T-helper 22 cell (primary cell): ENCODE measurements at regions not wholly inside any gene's neighbourhood (a gene's known extent, or its start where the extent isn't known, plus 50 kb on each side); places are given as distances from the start of the nearest gene placed in this dataset.
"Not testable (repeated sequence)": the region's sequence is repeated elsewhere in the genome, so short reads cannot be mapped to it uniquely, and the experiment has no call there.

Experiments used
- DNase-seq: peaks from one replicate; pipeline ENCODE4 v3.0.0-alpha.2; 2020; ENCODE audit warnings: low read depth

GRCh38 chr2:144650907-144651306 lies 131.0 kb upstream of the ZEB2 start:
- DNase-seq = no peak

DNA sequence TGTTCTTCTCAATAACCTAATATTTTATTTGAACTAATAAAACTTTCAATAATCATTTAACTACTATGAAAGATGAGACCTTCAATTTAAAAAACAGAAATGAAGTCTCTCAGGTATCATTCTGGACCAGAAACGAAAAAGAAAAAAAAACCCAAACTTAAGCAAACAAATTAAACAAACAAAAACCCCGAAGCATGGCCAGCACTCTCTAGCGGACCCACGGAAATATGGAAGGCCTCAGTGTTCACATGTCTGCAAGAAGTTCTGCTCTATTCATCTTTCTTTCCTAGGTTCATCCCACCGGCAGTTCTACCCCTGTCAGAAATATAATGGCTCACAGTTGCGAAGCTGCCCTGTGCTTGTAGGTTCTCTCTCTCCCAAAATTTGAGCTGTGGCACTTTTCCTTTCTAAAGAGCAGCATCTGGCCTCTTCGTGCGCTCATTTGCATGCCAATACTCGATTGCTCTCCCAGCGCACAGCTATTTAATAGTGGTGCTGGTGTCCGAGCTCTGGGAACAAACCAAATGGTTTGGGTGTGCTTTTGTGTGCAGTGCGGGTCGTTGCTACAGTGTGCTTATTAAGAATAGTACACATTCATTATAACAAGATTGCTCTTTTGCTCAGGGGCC lies 129.0 kb upstream of the ZEB2 start:
- no peak for DNase-seq

- DNase-seq = no peak
These were observed 125.3 kb upstream of the ZEB2 start for GRCh38 chr2:144645083-144645778.

GRCh38 chr2:144644549-144644948 lies 124.6 kb upstream of the ZEB2 start:
- no peak for DNase-seq

- no peak for DNase-seq
These were observed 123.8 kb upstream of the ZEB2 start for GRCh38 chr2:144643537-144644336.

DNA sequence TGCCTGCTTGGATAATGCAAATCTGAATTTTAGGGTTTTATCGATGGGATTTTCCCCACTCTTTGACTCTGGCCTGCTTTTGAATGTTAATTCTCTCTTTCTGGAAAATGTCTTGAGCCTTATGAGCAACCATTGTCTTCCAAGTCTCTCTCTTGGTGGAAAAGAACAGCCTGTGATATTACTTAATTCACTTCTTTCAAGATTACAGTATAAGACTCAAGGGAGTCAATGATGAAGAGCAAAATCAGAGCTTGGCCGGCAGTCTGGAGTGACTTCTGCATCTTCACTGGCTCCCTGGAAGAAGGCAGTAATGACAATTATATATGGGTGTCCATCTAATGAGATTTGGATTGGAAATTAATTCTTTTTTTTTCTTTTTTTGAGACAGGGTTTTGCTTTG lies 122.9 kb upstream of the ZEB2 start:
- DNase-seq = no peak

DNA sequence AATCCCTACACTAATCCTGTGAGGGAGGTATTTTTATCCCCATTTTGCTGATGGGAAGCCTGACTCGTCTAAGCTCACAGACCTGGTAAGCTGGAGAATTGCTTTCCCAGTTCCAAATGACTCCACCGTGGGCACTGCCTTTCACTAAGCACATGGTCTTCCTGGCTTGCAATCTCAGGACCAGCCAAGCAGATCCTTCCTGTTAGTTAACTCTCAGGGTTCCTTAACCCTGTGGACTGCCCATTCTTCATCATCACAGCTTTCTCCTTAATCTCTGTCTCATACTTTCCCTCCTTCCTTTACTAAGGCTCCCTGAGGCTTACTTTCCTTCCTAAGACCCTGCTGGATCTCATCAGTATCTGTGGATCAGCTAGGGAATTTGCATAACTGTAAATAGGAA lies 122.2 kb upstream of the ZEB2 start:
- no peak for DNase-seq

GRCh38 chr2:144638250-144638649 lies 118.3 kb upstream of the ZEB2 start:
- not testable (repeated sequence) for DNase-seq

DNA sequence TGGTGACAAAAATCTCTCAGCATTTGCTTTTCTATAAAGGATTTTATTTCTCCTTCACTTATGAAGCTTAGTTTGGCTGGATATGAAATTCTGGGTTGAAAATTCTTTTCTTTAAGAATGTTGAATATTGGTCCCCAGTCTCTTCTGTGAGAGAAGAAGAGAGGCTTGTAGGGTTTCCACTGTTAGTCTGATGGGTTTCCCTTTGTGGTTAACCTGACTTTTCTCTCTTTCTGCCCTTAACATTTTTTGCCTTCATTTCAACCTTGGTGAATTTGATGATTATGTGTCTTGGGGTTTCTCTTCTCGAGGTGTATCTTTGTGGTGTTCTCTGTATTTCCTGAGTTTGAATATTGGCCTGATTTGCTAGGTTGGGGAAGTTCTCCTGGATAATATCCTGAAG lies 116.9 kb upstream of the ZEB2 start:
- not testable (repeated sequence) for DNase-seq

DNA sequence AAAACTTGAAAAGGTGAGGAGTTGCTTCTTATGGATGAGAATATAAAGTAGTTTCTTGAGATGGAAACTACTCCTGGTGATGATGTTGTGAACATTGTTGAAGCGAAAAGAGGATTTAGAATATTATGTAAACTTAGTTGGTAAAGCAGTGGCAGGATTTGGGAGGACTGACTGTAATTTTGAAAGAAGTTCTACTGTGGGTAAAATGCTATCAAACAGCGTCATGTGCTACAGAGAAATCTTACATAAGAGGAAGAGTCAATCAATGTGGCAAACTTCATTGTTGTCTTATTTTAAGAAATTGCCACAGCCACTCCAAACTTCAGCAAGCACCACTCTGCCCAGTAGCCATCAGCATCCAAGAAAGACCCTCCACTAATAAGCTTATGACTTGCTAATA lies 112.9 kb upstream of the ZEB2 start:
- no peak for DNase-seq

GRCh38 chr2:144631636-144632035 lies 111.7 kb upstream of the ZEB2 start:
- DNase-seq = no peak

GRCh38 chr2:144630459-144631215 lies 110.7 kb upstream of the ZEB2 start:
- DNase-seq = no peak

- DNase-seq = no peak
These were observed 110.0 kb upstream of the ZEB2 start for GRCh38 chr2:144629935-144630334.

- DNase-seq = no peak
These were observed 108.6 kb upstream of the ZEB2 start for GRCh38 chr2:144628566-144628965.

DNA sequence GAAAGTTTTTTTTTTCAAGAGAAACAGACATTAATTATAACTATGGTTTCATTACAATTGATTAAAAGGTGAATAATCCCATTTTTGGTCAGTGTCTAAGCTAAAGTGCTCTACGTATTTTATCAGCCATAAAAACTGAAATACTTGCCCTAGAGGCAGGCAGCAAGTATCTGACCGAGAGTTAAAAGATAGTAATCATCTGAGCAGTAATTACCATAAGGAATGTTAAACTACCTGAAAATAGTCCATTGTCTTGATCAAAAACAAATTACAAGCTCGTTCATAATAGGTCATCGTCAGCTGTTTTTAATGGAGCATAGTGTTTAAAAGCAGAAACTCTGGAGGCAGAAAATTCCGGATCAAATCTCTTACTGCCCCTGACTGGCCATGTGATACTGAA lies 105.7 kb upstream of the ZEB2 start:
- no peak for DNase-seq

- no peak for DNase-seq
These were observed 105.3 kb upstream of the ZEB2 start for GRCh38 chr2:144625226-144625625.

- DNase-seq = no peak
These were observed 104.5 kb upstream of the ZEB2 start for GRCh38 chr2:144624451-144624850.

GRCh38 chr2:144622373-144622772 lies 102.5 kb upstream of the ZEB2 start:
- not testable (repeated sequence) for DNase-seq

DNA sequence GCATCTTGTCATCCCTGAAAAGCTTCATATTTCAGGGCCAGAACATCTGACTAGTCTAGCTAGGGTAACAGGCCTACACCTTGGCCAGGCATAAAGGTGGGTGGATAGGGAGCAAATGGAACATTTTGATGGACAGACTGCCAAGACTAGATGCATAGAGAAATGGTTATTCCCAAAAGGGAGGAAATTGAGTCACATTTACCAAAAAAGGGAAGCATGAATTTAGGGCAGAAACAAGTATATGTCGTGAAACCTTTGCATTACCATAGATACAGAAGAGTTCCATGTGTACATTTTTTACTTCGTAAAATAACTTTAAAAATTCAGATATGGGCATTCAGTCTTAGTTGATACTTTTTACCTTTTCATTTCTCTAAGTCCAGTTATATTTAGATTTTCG lies 101.3 kb upstream of the ZEB2 start:
- no peak for DNase-seq

DNA sequence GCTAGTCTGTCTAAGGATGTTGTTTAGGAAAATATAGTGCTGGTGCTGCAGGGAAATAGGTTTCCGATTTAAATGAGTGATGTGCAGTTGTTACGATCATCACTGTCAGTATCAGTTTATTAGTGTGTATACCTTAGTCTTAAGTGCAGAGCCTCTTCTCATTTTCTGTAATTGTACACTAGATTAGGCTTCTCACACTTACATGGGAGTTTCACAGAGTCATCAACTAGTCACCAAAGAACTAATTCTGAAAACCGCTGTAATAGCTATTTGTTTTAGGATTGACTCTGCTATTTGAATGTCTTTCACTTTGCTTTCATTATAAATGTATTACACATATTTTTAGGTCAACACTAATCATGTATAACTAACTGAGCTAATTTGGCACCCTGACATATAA lies 99.8 kb upstream of the ZEB2 start:
- DNase-seq = no peak

GRCh38 chr2:144617171-144617570 lies 97.3 kb upstream of the ZEB2 start:
- DNase-seq = not testable (repeated sequence)

DNA sequence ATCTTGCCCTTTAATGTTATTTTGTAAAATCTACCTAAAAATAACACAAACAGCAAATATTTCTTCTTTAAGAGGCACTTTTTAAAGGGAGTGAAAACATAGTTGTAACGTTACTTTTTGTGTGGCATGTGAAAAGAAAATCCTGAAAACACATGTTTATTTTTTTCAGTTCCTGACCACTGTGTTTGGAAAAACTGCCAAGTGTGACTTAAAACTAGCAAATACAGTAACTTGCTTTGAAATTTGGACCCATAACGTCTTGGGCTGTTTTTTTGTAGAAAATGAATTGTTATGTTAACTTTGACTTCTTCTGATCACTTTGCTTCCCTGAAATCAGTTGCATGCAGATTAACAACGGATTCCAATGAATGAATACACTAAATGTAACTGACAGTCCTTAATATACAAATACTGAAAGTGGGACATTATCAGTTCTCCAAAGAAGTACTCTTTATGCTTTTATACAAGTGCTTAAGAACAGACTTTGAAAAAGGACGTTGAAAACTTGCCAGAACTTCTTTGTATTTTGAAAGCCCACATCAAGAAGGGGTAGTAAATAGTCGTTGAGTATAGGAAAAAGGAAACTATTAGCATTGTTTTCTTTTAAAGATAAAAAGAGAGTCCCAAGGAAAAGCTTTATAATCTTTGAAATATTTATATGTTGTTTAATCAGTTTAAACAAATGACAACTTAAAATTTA lies 96.1 kb upstream of the ZEB2 start:
- no peak for DNase-seq
